SK-N-SH treated with all-trans-retinoic acid at 6 μM for 48 hours (cell line): ENCODE measurements at regions not wholly inside any gene's neighbourhood (a gene's known extent, or its start where the extent isn't known, plus 50 kb on each side); places are given as distances from the start of the nearest gene placed in this dataset.

Experiments
- ATAC-seq: fragments of 200-7000 bp; cut with Tn5 transposase; 3 replicates; pipeline ENCODE4 v1.9.1; 2020; ENCODE audit warnings: mild to moderate bottlenecking, moderate library complexity
- ARNTL ChIP-seq: fragments of 450-650 bp; formaldehyde crosslinking; IDR thresholded peaks from 2 replicates; pipeline ENCODE4 v1.5.0; 2020; ENCODE audit warnings: low read depth, mild to moderate bottlenecking, moderate library complexity, borderline replicate concordance
- BACH2 ChIP-seq: fragments of 250-450 bp; sonication (Bioruptor Pico); IDR thresholded peaks from 2 replicates; pipeline ENCODE4 v1.9.0; 2021; ENCODE audit warnings: mild to moderate bottlenecking, borderline replicate concordance
- CSDC2 ChIP-seq: fragments of 250-450 bp; sonication (Bioruptor Pico); IDR thresholded peaks from 2 replicates; pipeline ENCODE4 v1.5.0; 2020; ENCODE audit warnings: mild to moderate bottlenecking, moderate library complexity
- ESRRG ChIP-seq: fragments of 250-450 bp; sonication (Bioruptor Pico); IDR thresholded peaks from 2 replicates; pipeline ENCODE4 v1.6.1; 2021; ENCODE audit warnings: mild to moderate bottlenecking
- GLIS3 ChIP-seq: fragments of 250-450 bp; sonication (Bioruptor Pico); IDR thresholded peaks from 2 replicates; pipeline ENCODE4 v1.5.0; 2020; ENCODE audit warnings: mild to moderate bottlenecking, moderate library complexity
- ISL1 ChIP-seq: fragments of 250-450 bp; sonication (Bioruptor Pico); IDR thresholded peaks from 2 replicates; pipeline ENCODE4 v2.1.2; 2022; ENCODE audit warnings: mild to moderate bottlenecking, moderate library complexity
- OSR1 ChIP-seq: fragments of 250-450 bp; sonication (Bioruptor Pico); IDR thresholded peaks from 2 replicates; pipeline ENCODE4 v1.8.0; 2022; ENCODE audit warnings: moderate library complexity, mild to moderate bottlenecking, inconsistent platforms
- POU6F1 ChIP-seq: fragments of 250-450 bp; sonication (Bioruptor Pico); IDR thresholded peaks from 2 replicates; pipeline ENCODE4 v1.8.0; 2021; ENCODE audit warnings: low read depth, mild to moderate bottlenecking, moderate library complexity, borderline replicate concordance
- PPARA ChIP-seq: fragments of 250-450 bp; sonication (Bioruptor Pico); IDR thresholded peaks from 2 replicates; pipeline ENCODE4 v1.5.0; 2020; ENCODE audit warnings: mild to moderate bottlenecking, borderline replicate concordance
- RARB ChIP-seq: fragments of 250-450 bp; sonication (Bioruptor Pico); IDR thresholded peaks from 2 replicates; pipeline ENCODE4 v1.8.0; 2021; ENCODE audit warnings: mild to moderate bottlenecking, moderate library complexity
- SNAI2 ChIP-seq: fragments of 250-450 bp; sonication (Bioruptor Pico); IDR thresholded peaks from 2 replicates; pipeline ENCODE4 v1.5.0; 2020; ENCODE audit warnings: mild to moderate bottlenecking, moderate library complexity
- TOX ChIP-seq: fragments of 250-450 bp; sonication (Bioruptor Pico); IDR thresholded peaks from 2 replicates; pipeline ENCODE4 v1.8.0; 2021; ENCODE audit warnings: mild to moderate bottlenecking, moderate library complexity, borderline replicate concordance
- TSHZ2 ChIP-seq: fragments of 250-450 bp; sonication (Bioruptor Pico); IDR thresholded peaks from 2 replicates; pipeline ENCODE4 v1.5.0; 2020; ENCODE audit warnings: mild to moderate bottlenecking, moderate library complexity
- ZC3H10 ChIP-seq: fragments of 250-450 bp; sonication (Bioruptor Pico); IDR thresholded peaks from 2 replicates; pipeline ENCODE4 v1.5.1; 2021; ENCODE audit warnings: mild to moderate bottlenecking, moderate library complexity
- ZFP3 ChIP-seq: fragments of 250-450 bp; sonication (Bioruptor Pico); IDR thresholded peaks from 2 replicates; pipeline ENCODE4 v1.5.0; 2020; ENCODE audit warnings: mild to moderate bottlenecking, moderate library complexity
- ZFP30 ChIP-seq: fragments of 450-650 bp; formaldehyde crosslinking; IDR thresholded peaks from 2 replicates; pipeline ENCODE4 v1.5.0; 2022; ENCODE audit warnings: mild to moderate bottlenecking, moderate library complexity
- ZNF565 ChIP-seq: fragments of 450-650 bp; formaldehyde crosslinking; conservative IDR thresholded peaks from 2 replicates; pipeline ENCODE4 v1.5.0; 2020; ENCODE audit warnings: low read depth, mild to moderate bottlenecking, moderate library complexity
- ZNF8 ChIP-seq: fragments of 450-650 bp; formaldehyde crosslinking; IDR thresholded peaks from 2 replicates; pipeline ENCODE4 v1.5.0; 2020; ENCODE audit warnings: mild to moderate bottlenecking, moderate library complexity
- TF ChIP-seq, protein P1 (sequence below): fragments of 250-450 bp; sonication (Bioruptor Pico); IDR thresholded peaks from 2 replicates; pipeline ENCODE4 v1.5.1; 2021; ENCODE audit warnings: mild to moderate bottlenecking, moderate library complexity
- TF ChIP-seq, protein P2 (sequence below): fragments of 250-450 bp; sonication (Bioruptor Pico); IDR thresholded peaks from 2 replicates; pipeline ENCODE4 v1.5.1; 2020; ENCODE audit warnings: low read depth, mild to moderate bottlenecking, moderate library complexity
- TF ChIP-seq, protein P3 (sequence below): fragments of 250-450 bp; sonication (Bioruptor Pico); IDR thresholded peaks from 2 replicates; pipeline ENCODE4 v1.8.0; 2020; ENCODE audit warnings: mild to moderate bottlenecking, moderate library complexity, borderline replicate concordance

DNA sequence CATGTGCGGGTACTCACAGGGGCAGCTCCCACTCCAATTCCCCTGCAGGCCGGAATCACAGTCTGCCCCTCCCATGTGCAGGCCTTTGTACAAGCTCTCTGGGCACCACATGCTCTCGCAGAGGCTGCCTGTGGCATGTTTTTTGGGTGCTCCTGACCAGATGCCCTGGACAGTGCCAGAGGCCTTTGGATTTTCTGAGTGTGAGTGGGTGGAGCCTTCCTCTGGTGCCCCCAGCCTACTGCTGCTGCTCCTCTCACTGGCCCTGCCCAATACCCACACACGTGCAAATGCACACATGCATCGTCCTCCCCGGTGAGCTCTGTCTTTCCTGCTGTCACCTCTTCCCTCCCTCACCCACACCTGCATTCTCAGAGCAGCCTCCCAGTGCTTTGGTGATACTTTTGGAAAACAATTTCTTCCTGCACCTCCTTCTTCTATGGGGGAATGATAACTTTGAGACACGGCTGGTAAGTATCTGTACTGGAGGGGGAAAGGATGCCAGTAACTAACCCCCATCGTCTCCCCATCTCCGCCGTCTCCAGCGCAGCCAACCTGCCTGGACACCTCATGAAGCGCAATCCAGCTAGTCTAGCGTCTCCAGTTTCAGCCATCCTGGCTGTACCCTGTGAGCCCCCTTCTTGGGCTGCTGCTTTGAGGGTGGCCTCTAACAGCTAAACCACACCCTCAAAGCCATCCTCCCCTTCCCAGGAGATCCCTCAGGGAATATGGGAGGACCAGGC is 229.4 kb upstream of the TOPAZ1 start:
- TF ChIP-seq ISL1, result no peak
- no peak for TF ChIP-seq POU6F1
- TF ChIP-seq ZNF565 (CRISPR knock-in tag), result no peak
- TF ChIP-seq, protein P1, sequence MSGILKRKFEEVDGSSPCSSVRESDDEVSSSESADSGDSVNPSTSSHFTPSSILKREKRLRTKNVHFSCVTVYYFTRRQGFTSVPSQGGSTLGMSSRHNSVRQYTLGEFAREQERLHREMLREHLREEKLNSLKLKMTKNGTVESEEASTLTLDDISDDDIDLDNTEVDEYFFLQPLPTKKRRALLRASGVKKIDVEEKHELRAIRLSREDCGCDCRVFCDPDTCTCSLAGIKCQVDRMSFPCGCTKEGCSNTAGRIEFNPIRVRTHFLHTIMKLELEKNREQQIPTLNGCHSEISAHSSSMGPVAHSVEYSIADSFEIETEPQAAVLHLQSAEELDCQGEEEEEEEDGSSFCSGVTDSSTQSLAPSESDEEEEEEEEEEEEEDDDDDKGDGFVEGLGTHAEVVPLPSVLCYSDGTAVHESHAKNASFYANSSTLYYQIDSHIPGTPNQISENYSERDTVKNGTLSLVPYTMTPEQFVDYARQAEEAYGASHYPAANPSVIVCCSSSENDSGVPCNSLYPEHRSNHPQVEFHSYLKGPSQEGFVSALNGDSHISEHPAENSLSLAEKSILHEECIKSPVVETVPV, result no peak
- TF ChIP-seq TOX (CRISPR knock-in tag), result no peak
- no peak for TF ChIP-seq GLIS3
- no peak for TF ChIP-seq ZC3H10
- TF ChIP-seq, protein P2, sequence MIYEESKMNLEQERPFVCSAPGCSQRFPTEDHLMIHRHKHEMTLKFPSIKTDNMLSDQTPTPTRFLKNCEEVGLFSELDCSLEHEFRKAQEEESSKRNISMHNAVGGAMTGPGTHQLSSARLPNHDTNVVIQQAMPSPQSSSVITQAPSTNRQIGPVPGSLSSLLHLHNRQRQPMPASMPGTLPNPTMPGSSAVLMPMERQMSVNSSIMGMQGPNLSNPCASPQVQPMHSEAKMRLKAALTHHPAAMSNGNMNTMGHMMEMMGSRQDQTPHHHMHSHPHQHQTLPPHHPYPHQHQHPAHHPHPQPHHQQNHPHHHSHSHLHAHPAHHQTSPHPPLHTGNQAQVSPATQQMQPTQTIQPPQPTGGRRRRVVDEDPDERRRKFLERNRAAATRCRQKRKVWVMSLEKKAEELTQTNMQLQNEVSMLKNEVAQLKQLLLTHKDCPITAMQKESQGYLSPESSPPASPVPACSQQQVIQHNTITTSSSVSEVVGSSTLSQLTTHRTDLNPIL (CRISPR knock-in tag), result no peak
- TF ChIP-seq CSDC2 (CRISPR knock-in tag), result no peak
- no peak for TF ChIP-seq RARB (CRISPR knock-in tag)
- no peak for TF ChIP-seq BACH2 (CRISPR knock-in tag)
- TF ChIP-seq ZNF8 (CRISPR knock-in tag), result no peak
- TF ChIP-seq SNAI2 (CRISPR knock-in tag), result no peak

DNA sequence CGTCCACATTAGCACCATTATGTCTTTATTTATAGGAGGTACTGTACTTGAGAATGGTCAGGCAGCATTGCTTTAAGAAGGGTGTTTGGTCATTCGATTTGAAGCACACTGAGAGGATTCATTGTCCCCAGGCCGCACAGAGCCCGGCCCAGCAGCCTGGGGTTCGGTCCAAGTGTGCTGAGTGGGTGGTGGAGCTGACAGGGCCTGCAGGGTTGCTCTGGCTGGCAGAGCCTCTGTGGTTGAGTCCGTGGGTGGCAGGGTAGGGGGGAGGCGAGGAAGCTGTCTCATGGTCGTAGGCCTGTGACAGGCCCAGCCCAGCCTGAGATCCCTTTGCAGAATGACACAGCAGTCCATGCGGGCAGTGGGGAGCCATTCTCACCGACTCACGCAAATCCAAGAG is 227.7 kb upstream of the TOPAZ1 start:
- TF ChIP-seq, protein P1, result no peak
- TF ChIP-seq OSR1 (CRISPR knock-in tag) (no peak), ESRRG (CRISPR knock-in tag) (no peak), ARNTL (CRISPR knock-in tag) (no peak), RARB (CRISPR knock-in tag) (no peak), ZNF565 (CRISPR knock-in tag) (no peak), ZFP30 (CRISPR knock-in tag) (no peak), PPARA (CRISPR knock-in tag) (no peak), POU6F1 (no peak), CSDC2 (CRISPR knock-in tag) (no peak), TOX (CRISPR knock-in tag) (no peak), SNAI2 (CRISPR knock-in tag) (no peak), GLIS3 (no peak), ZC3H10 (no peak), BACH2 (CRISPR knock-in tag) (no peak), ZFP3 (CRISPR knock-in tag) (no peak), TSHZ2 (CRISPR knock-in tag) (no peak)
- TF ChIP-seq, protein P3, sequence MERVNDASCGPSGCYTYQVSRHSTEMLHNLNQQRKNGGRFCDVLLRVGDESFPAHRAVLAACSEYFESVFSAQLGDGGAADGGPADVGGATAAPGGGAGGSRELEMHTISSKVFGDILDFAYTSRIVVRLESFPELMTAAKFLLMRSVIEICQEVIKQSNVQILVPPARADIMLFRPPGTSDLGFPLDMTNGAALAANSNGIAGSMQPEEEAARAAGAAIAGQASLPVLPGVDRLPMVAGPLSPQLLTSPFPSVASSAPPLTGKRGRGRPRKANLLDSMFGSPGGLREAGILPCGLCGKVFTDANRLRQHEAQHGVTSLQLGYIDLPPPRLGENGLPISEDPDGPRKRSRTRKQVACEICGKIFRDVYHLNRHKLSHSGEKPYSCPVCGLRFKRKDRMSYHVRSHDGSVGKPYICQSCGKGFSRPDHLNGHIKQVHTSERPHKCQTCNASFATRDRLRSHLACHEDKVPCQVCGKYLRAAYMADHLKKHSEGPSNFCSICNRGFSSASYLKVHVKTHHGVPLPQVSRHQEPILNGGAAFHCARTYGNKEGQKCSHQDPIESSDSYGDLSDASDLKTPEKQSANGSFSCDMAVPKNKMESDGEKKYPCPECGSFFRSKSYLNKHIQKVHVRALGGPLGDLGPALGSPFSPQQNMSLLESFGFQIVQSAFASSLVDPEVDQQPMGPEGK (CRISPR knock-in tag), result no peak
- ATAC-seq, result no peak

More for the DNA sequence above, 229.4 kb upstream of the TOPAZ1 start:
- no peak; the same call in 2 of the 3 replicates for ATAC-seq
